HG02938 (cell line): ENCODE measurements at regions not wholly inside any gene's neighbourhood (a gene's known extent, or its start where the extent isn't known, plus 50 kb on each side); places are given as distances from the start of the nearest gene placed in this dataset.

Experiments
- ATAC-seq: cut with Tn5 transposase; IDR thresholded peaks from one replicate; pipeline ENCODE4 v1.9.1; 2021; ENCODE audit warnings: mild to moderate bottlenecking, moderate library complexity; ENCODE audit not compliant: unreplicated experiment

GRCh38 chr20:58020656-58021454 is 207.6 kb downstream of the ANKRD60 start:
- no peak for ATAC-seq

DNA sequence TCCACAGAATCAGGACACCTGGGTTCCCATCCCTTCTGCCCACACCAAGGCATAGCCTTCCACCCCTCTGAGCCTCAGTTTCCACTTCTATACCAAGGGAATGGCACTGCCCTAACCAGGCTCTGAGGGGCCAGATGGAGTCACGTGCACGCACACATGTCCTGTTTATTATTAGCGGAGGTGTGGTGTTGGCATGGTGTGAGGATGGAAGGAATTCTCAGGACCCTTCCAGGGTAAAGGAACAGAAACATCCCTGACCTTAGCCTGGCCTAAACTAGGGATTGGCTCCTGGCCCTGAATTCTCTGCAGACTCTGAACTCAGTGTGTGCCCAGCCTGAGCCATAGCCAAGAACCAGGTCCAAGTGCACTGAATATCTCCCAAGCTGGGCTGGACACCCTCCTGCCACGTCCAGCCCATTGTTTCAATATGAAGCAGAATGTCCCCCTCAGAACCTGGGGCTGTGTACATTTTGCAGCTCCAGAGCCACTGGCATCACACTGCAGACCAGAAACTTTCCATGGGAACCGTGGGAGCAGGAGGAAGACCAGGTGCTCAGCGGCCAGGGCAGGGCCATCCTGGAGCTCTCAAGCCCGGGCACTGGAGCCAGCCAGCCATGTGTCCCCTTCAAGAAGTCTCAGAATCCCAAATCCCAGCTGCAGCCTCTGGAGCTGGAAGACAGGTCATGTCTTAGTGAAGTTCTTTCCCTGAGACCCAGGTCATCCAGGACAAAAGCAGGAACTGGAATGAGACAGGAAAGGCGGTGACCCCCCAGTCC is 208.4 kb downstream of the ANKRD60 start:
- ATAC-seq = no peak

DNA sequence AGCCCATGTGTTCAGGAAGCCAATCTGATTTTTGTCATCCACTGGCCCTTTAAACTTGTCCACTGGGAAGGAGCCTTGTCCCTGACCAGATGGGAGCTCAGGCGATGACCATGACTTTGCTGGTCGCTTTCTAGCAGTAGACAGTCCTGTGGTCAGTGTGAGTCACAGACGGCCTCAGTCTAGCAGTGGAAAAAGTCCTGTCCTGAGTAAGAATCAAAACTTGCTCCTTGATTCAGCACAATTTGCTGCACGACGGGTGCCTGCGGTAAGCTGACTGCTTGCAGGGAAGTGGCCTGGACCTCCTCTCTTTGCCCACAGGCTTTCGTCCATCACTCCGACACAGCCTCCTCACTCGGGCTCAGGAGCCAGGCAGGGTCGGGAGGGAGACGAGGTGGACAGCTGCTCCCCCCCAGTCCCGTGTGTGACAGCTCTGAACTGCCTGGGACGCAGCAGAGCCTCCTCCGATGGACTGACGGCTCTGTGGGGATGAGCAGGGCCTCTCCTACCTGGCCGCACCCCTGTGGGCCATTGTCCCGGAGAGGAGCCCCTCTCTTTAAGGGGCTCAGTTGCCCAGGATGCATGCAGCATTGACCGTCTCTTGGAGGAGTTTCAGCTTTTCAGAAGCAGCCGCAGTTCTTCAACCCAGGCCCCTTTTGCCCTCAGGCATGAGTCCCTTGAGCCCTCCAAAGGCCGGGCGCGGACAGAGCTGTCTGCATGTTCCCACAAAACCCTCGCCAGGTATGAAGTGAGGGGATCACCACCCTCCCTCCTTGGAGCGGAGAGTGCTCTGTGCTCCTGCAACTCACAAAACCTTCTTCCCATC is 209.2 kb downstream of the ANKRD60 start:
- ATAC-seq = no peak

DNA sequence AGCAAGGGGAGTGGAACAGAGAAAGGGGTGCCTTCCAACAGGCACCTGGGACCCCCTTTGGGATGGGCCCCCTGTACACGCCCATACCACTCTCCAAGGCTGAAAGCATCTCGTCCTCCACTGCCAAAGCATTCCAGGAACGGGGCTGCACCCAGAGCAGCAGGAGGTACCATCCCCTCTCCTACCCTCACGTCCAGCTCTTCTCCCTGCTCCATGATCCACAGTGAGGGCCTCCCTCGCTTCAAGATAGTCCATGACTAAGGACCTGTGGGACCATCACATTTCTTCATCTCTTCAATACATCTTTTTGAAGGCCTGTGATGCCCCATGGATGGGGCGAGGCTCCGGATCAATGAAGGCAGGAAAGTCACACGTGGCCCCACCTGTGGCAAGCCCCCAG is 209.9 kb downstream of the ANKRD60 start:
- ATAC-seq = no peak

DNA sequence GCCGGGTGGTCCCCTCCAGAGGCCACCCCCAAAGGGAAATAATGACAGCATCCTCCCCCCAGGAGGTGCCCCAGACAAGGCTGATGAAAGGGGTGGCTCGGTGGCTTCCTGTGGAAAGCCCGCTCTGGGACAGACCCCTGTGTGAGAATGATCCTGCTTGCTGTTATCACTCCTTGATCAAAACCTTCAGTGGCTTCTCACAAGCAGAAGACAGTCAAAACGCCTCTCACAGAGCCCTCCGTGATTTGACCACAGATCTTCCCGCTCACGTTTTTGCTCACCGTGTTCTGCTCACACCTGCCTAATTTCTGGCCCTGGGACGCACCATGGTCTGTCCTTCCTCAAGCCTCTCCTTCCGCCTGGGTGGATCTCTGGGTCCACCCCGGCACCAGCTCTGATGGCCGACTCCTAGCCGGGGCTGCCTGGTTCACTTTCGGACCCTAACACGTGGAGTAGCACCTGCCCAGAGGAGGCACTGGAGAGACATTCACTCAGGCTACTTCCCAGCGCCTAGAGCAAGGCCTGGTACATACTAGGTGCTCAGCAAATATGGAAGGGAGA is 210.4 kb downstream of the ANKRD60 start:
- no peak for ATAC-seq

DNA sequence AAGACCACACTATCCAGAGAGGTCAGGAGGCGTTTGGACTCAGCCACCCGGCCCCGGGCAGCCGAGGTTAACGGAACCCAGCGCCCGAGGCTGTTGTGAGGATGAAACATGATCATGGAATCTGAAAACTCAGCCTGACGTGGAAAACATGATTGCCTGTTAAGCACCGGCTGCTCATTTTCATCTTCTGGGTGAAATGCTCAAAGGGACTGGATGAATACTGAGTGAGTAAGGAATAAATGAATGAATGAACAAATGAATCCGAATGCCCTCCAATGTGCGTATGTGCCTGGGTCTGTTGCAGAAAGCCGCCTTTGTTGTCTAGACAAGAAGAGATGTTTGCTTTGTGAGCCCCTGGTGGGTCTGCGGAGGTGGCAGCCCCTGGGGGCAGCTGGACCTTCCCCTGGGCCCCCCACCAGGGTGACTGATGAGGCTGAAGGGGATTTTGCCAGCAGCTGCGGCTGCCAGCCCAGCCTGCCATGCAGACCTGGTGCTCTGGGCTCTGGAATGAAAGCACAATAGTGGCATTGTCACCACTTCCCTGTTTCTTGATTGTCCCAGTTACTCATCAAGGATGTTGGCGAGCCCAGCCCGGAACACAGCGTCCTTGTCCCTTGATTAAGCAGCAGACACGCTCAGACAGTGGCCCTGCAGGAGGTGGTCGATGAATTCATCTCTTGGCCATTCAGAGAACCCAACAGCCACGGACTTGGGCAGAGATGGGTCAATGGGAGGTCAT is 211.1 kb downstream of the ANKRD60 start:
- ATAC-seq = no peak

DNA sequence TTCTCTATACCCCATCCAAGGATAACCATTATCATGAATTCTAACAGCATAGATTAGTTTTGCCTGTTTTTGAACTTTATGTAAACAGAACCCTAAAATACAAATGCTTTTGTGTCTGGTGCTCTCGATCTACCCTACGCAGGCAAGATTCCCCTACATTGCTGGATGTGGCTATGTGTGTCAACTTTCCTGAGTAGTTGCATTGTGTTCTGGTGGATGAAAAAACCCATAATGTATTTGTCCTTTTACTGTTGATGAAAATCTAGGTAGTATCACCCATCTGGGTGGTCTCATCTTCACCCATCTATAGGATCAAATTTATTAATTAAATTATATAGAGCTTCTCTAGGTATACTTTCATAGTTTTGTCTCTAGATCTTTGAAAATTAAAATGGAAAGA is 211.7 kb downstream of the ANKRD60 start:
- ATAC-seq = no peak

DNA sequence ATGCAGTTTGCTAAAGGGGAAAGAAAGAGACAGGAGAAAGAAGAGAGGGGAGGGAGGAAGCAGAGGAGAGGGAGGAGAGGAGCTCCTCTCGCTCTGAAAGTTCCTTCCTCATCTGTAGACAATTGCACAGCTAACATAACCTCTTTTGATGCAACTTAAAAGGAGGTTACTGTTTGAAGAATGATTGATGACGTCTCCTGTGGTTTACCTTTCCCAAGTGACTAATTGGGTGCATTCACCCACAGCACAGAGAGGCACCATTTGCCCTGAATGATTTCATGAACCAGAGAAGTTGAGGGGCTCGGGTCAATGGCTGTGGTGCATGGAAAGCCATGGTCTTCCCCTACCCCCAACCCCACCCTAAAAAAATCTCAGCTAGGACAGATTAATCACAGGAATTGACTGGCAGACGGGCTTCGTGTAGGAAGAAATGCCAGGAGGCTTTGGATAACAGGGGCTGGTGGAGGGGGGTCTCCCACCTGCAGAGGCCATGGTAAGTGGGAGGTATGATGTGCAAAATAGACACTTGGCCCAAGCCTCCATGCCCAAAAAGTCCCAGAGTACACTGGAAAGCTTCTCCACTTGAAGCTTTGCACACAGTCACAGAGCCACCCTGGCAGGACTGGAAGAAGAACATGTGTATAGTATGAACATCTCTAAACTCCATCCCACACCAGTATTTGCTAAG is 213.7 kb downstream of the ANKRD60 start:
- ATAC-seq = no peak

- ATAC-seq = no peak
These were observed 215.5 kb downstream of the ANKRD60 start for GRCh38 chr20:58012731-58013510.

- no peak for ATAC-seq
These were observed 216.4 kb downstream of the ANKRD60 start for GRCh38 chr20:58011947-58012610.

DNA sequence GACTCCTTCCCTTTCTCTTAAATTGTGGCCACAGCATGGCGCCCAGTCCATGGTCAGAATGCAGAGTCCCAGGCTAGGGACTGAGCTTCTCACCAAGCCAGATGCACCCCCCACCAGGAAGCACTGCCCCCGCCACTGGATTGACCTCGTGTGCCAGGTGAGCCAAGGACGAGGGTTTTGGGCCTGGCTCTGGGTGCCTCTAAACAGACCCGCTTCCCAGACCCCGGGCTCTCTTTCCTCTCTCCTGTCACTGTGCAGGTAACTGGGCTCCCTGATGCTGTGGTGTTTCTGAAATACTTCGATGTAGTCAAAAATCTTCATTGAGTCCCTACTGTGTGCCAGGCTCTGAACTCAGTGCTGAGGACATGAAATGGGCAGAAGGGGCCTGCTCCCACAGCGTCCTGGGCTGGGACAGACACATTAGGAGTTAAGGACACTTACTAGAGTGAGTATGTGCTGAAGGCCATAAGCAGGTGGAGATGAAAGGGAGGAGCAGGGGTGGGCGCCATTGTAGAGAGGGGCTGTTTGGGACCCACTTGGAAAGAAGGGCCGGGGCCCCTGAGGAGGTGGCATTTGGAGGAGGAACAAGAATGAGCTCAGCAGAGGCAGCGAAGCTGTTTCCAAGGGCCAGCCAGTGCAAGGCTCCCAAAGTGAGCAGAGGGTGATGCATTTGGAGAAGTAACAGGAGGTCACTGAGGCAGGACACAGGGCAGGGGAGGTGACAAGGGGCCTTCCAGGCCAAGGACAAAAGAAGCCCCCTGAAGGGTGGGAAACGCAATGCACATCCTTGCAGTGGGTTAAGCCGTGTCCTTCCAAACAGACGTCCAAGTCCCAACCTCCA is 217.1 kb downstream of the ANKRD60 start:
- ATAC-seq = no peak

- ATAC-seq = no peak
These were observed 217.8 kb downstream of the ANKRD60 start for GRCh38 chr20:58010666-58011065.

DNA sequence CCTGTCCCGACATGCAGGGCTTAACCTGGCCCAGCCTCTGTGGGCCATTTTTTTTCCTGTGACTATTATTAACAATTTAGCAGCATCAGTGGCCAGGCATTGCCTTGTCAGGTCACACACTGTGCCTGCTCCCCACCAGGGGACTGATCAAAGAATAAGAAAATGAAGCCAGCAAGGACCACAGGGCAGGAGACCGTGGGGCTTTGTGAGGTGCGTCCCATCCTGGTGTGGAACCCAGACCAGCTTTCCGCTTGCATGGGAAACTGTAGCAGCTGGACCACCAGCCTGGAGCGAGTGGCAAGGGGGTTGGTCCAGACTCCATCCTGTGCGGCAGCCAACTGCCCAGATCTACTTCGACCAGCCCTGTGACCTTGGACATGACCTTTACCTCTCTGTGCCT is 218.3 kb downstream of the ANKRD60 start:
- ATAC-seq = no peak

GRCh38 chr20:58008866-58009265 is 219.6 kb downstream of the ANKRD60 start:
- no peak for ATAC-seq

- ATAC-seq = no peak
These were observed 220.0 kb downstream of the ANKRD60 start for GRCh38 chr20:58008413-58008812.

- ATAC-seq = no peak
These were observed 220.5 kb downstream of the ANKRD60 start for GRCh38 chr20:58007947-58008346.
